GM23248 (cell line): ENCODE measurements at regions not wholly inside any gene's neighbourhood (a gene's known extent, or its start where the extent isn't known, plus 50 kb on each side); places are given as distances from the start of the nearest gene placed in this dataset.

ENCODE experiments used
- EZH2 ChIP-seq: fragments of 200-600 bp; sonication (generic); IDR thresholded peaks from 2 replicates; pipeline ENCODE4 v1.6.1; 2018; ENCODE audit warnings: antibody characterized with exemption, mild to moderate bottlenecking; ENCODE audit not compliant: insufficient read depth, poor library complexity, severe bottlenecking
- EZH2phosphoT487 ChIP-seq: fragments of 200-600 bp; sonication (generic); IDR thresholded peaks from 2 replicates; pipeline ENCODE4 v1.6.1; 2018; ENCODE audit warnings: antibody characterized with exemption, moderate library complexity, mild to moderate bottlenecking, low read depth; ENCODE audit not compliant: insufficient read depth

- no peak for TF ChIP-seq EZH2phosphoT487
- TF ChIP-seq EZH2 = no peak
Observed at GRCh38 chr5:93681432-93681831, 60.0 kb downstream of the POU5F2 start.
